ENCODE measurements at regions not wholly inside any gene's neighbourhood (a gene's known extent, or its start where the extent isn't known, plus 50 kb on each side); places are given as distances from the start of the nearest gene placed in this dataset.

DNA sequence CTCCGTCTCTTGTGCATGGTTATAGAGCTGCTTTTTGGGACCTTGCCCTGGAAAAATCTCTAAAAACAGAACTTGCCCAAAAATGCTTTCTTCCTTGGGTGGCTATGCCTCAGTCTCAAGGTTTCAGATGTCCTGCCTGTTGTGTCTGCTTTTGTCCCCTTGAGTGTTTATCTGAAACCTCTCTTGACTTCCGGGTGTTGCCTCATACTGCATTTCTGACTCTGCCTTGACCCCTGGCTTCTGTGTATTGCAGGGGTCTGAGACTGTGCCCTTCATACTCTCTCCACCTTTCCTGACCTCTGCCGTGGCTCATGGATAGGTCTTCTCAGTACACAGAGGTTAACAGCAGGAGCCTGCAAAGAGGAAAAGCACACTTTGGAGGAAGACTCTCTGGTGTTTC is 124.8 kb upstream of the NTF3 start:
- H3K27me3 ChIP-seq (ENCODE audit: control insufficient read depth in 4 of 4, insufficient read depth in 4 of 4, low read length in 3 of 4), result no peaks in the 10 kb centered on the region
- no peak for DNase-seq (ENCODE audit: low spot score)
- TF ChIP-seq HNF4G (IDR thresholded peaks at IDR 0.05) (no peak), NR2F2 (IDR thresholded peaks at IDR 0.05) (peak; percentile 52)
- 41% methylated on average over 3 of the region's 3 CpGs for WGBS
- H3K9me3 ChIP-seq (ENCODE audit: control insufficient read depth in 4 of 4, low read length in 3 of 4), result no peaks in the 10 kb centered on the region
- H3K36me3 ChIP-seq (ENCODE audit: control insufficient read depth in 4 of 4, insufficient read depth in 3 of 4, low read depth in 1 of 4, low read length in 3 of 4), result no peaks in the 10 kb centered on the region
- no peak overlapping the region for H3K4me3 ChIP-seq (ENCODE audit: low read depth in 1 of 3, low read length in 3 of 3)
- H3K27ac ChIP-seq (ENCODE audit: low read depth in 1 of 2, low read length in 2 of 2), result no peak overlapping the region
- no peaks in the 10 kb centered on the region for H3K4me1 ChIP-seq (ENCODE audit: control insufficient read depth in 4 of 4, insufficient read depth in 4 of 4, low read length in 3 of 4)
- no peak overlapping the region for H3K9ac ChIP-seq (ENCODE audit: low read depth in 1 of 2, low read length in 2 of 2)

DNA sequence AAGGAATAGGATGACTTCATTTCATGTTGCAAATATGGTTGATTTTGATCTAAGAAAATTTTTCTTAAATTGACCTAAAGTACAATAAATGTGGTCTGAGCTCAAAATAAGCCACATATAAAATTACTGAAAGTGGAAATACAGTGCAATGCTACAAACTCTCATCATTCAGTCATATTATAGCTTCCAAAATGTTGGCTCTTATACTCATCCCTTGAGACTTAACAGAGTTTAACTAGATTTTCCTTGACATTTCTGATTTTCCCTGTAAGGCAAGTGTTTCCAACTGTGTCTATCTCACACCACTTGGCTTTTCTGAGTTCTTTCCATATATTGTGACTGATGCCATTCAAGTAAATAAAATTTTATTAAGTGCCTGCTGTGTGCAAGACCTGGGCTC is 123.7 kb upstream of the NTF3 start:
- H3K36me3 ChIP-seq (ENCODE audit: control insufficient read depth in 4 of 4, insufficient read depth in 3 of 4, low read depth in 1 of 4, low read length in 3 of 4), result no peaks in the 10 kb centered on the region
- H3K27me3 ChIP-seq (ENCODE audit: control insufficient read depth in 4 of 4, insufficient read depth in 4 of 4, low read length in 3 of 4), result no peaks in the 10 kb centered on the region
- no peaks in the 10 kb centered on the region for H3K4me1 ChIP-seq (ENCODE audit: control insufficient read depth in 4 of 4, insufficient read depth in 4 of 4, low read length in 3 of 4)
- H3K9ac ChIP-seq (ENCODE audit: low read depth in 1 of 2, low read length in 2 of 2), result no peak overlapping the region
- no peak overlapping the region for H3K4me3 ChIP-seq (ENCODE audit: low read depth in 1 of 3, low read length in 3 of 3)
- H3K9me3 ChIP-seq (ENCODE audit: control insufficient read depth in 4 of 4, low read length in 3 of 4), result no peaks in the 10 kb centered on the region
- H3K27ac ChIP-seq (ENCODE audit: low read depth in 1 of 2, low read length in 2 of 2), result no peak overlapping the region
- TF ChIP-seq, protein P1, sequence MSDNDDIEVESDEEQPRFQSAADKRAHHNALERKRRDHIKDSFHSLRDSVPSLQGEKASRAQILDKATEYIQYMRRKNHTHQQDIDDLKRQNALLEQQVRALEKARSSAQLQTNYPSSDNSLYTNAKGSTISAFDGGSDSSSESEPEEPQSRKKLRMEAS (IDR thresholded peaks at IDR 0.05), result no peak
- TF ChIP-seq HNF4G (IDR thresholded peaks at IDR 0.05), result no peak
- DNase-seq (ENCODE audit: low spot score), result no peak

DNA sequence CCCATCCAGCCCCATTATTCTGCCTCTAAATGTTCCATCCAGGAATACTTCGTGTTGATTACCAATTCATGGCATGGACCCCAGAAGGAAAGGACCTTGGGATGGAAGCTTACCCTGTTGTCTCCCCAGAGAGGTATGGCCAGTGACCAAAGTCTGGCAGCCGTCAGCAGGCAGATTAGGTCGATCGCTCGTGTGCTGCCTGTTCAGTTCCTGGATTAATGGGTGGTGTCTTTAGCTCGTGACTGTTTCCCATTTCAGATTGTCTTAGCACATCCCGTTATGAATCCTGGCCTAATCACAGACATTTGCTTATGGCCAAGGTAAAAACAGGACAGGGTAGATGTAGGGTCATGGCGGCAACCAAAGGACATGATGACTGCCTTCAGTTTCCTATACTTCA is 122.9 kb upstream of the NTF3 start:
- WGBS, result 88% methylated on average over 8 of the region's 8 CpGs
- no peak overlapping the region for H3K27ac ChIP-seq (ENCODE audit: low read depth in 1 of 2, low read length in 2 of 2)
- H3K27me3 ChIP-seq (ENCODE audit: control insufficient read depth in 4 of 4, insufficient read depth in 4 of 4, low read length in 3 of 4), result no peaks in the 10 kb centered on the region
- no peaks in the 10 kb centered on the region for H3K36me3 ChIP-seq (ENCODE audit: control insufficient read depth in 4 of 4, insufficient read depth in 3 of 4, low read depth in 1 of 4, low read length in 3 of 4)
- H3K4me3 ChIP-seq (ENCODE audit: low read depth in 1 of 3, low read length in 3 of 3), result no peak overlapping the region
- H3K9me3 ChIP-seq (ENCODE audit: control insufficient read depth in 4 of 4, low read length in 3 of 4), result no peaks in the 10 kb centered on the region
- TF ChIP-seq JUND (IDR thresholded peaks at IDR 0.05), result no peak
- no peak for TF ChIP-seq NR2F2 (IDR thresholded peaks at IDR 0.05)
- no peak for TF ChIP-seq HNF4G (IDR thresholded peaks at IDR 0.05)
- no peak for TF ChIP-seq RXRA (IDR thresholded peaks at IDR 0.05)
- no peak for TF ChIP-seq TAF1 (conservative IDR thresholded peaks at IDR 0.05)
- TF ChIP-seq, protein P2, sequence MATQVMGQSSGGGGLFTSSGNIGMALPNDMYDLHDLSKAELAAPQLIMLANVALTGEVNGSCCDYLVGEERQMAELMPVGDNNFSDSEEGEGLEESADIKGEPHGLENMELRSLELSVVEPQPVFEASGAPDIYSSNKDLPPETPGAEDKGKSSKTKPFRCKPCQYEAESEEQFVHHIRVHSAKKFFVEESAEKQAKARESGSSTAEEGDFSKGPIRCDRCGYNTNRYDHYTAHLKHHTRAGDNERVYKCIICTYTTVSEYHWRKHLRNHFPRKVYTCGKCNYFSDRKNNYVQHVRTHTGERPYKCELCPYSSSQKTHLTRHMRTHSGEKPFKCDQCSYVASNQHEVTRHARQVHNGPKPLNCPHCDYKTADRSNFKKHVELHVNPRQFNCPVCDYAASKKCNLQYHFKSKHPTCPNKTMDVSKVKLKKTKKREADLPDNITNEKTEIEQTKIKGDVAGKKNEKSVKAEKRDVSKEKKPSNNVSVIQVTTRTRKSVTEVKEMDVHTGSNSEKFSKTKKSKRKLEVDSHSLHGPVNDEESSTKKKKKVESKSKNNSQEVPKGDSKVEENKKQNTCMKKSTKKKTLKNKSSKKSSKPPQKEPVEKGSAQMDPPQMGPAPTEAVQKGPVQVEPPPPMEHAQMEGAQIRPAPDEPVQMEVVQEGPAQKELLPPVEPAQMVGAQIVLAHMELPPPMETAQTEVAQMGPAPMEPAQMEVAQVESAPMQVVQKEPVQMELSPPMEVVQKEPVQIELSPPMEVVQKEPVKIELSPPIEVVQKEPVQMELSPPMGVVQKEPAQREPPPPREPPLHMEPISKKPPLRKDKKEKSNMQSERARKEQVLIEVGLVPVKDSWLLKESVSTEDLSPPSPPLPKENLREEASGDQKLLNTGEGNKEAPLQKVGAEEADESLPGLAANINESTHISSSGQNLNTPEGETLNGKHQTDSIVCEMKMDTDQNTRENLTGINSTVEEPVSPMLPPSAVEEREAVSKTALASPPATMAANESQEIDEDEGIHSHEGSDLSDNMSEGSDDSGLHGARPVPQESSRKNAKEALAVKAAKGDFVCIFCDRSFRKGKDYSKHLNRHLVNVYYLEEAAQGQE (IDR thresholded peaks at IDR 0.05), result no peak
- TF ChIP-seq FOXA2 (IDR thresholded peaks at IDR 0.05), result no peak
- DNase-seq (ENCODE audit: low spot score), result no peak
- no peaks in the 10 kb centered on the region for H3K4me1 ChIP-seq (ENCODE audit: control insufficient read depth in 4 of 4, insufficient read depth in 4 of 4, low read length in 3 of 4)
- no peak overlapping the region for H3K9ac ChIP-seq (ENCODE audit: low read depth in 1 of 2, low read length in 2 of 2)

DNA sequence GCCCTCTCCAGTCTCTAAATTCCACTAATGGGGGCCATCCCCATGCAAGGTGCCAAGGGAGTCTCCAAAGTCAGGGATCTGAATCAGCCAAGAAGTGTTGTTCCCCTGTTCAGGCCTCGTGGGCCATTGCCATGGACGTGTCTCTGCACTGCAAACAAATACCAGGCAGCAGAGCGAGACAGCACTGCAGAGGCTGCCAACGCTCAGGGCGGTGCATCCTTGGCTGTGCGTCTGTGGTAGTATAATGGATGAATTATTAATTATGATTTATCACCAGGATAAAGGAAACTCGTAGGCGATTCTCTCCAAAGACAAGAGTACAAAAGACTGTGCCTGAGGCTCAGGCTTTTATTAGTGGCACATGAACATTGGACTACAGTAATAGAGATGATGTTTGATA is 122.3 kb upstream of the NTF3 start:
- Histone ChIP-seq H3K9me3 (ENCODE audit: control insufficient read depth in 4 of 4, low read length in 3 of 4) (peaks cover 0 to 4% (median 0%) of the 10 kb centered on the region in 4 donors), H3K27ac (ENCODE audit: low read depth in 1 of 2, low read length in 2 of 2) (no peak overlapping the region), H3K9ac (ENCODE audit: low read depth in 1 of 2, low read length in 2 of 2) (no peak overlapping the region), H3K27me3 (ENCODE audit: control insufficient read depth in 4 of 4, insufficient read depth in 4 of 4, low read length in 3 of 4) (no peaks in the 10 kb centered on the region), H3K4me1 (ENCODE audit: control insufficient read depth in 4 of 4, insufficient read depth in 4 of 4, low read length in 3 of 4) (no peaks in the 10 kb centered on the region), H3K4me3 (ENCODE audit: low read depth in 1 of 3, low read length in 3 of 3) (no peak overlapping the region), H3K36me3 (ENCODE audit: control insufficient read depth in 4 of 4, insufficient read depth in 3 of 4, low read depth in 1 of 4, low read length in 3 of 4) (no peaks in the 10 kb centered on the region)
- 76% methylated on average over 8 of the region's 8 CpGs for WGBS
- no peak for DNase-seq (ENCODE audit: low spot score)
- TF ChIP-seq FOXA1 (IDR thresholded peaks at IDR 0.05), result no peak
- TF ChIP-seq EGR1 (IDR thresholded peaks at IDR 0.05; ENCODE audit: low read depth in 2 of 2), result no peak
